AG04450 (cell line): ENCODE measurements at regions not wholly inside any gene's neighbourhood (a gene's known extent, or its start where the extent isn't known, plus 50 kb on each side); places are given as distances from the start of the nearest gene placed in this dataset.

Experiments used
- CTCF ChIA-PET: fragments of 300-600, 350-600 bp; formaldehyde crosslinking; extraction: SDS; loops from one replicate; lab custom pipeline; 2022; ENCODE audit warnings: antibody characterized with exemption, inconsistent platforms; lab: Charles Lee
- POLR2A ChIA-PET: fragments of 350-600 bp; formaldehyde crosslinking; extraction: SDS; loops from one replicate; lab custom pipeline; 2021; ENCODE audit warnings: antibody characterized with exemption, inconsistent platforms; lab: Yijun Ruan, JAX
- DNase-seq: peaks from one replicate; pipeline ENCODE4 v3.0.0-alpha.2; 2011; ENCODE audit warnings: low read depth, low spot score
- H3K27ac ChIP-seq: one replicate; pipeline ENCODE4 v1.5.1; 2012; ENCODE audit warnings: low read depth, low read length, control low read depth
- H3K27me3 ChIP-seq: one replicate; pipeline ENCODE4 v1.6.0; 2012; ENCODE audit warnings: low read length; ENCODE audit not compliant: control insufficient read depth, insufficient read depth
- H3K4me3 ChIP-seq: 2 replicates; pipeline ENCODE4 v1.5.1; 2011; ENCODE audit warnings: mild to moderate bottlenecking, low read depth, low read length, control low read depth
- H3K9me3 ChIP-seq: 2 replicates; pipeline ENCODE4 v1.5.1; 2012; ENCODE audit warnings: low read length; ENCODE audit not compliant: control insufficient read depth, insufficient read depth
- TF ChIP-seq, protein P1 (sequence below): IDR thresholded peaks from 2 replicates; pipeline ENCODE4 v1.5.1; 2011; ENCODE audit warnings: low read depth, low read length, control low read depth, inconsistent platforms

GRCh38 chr5:71905834-71906711 is 187.0 kb downstream of the CARTPT start:
- DNase-seq: no peak
- CTCF ChIA-PET: interaction anchor here (1.3 kb wide), 1 partner anchor 123 kb away, joined by 3 read pairs; no protein-coding TSS in a partner anchor
- H3K27me3 ChIP-seq: no peaks in the 10 kb centered on the region
- no peaks in the 10 kb centered on the region for H3K9me3 ChIP-seq
- H3K27ac ChIP-seq: no peak overlapping the region
- H3K4me3 ChIP-seq: no peak overlapping the region
- TF ChIP-seq, protein P1, sequence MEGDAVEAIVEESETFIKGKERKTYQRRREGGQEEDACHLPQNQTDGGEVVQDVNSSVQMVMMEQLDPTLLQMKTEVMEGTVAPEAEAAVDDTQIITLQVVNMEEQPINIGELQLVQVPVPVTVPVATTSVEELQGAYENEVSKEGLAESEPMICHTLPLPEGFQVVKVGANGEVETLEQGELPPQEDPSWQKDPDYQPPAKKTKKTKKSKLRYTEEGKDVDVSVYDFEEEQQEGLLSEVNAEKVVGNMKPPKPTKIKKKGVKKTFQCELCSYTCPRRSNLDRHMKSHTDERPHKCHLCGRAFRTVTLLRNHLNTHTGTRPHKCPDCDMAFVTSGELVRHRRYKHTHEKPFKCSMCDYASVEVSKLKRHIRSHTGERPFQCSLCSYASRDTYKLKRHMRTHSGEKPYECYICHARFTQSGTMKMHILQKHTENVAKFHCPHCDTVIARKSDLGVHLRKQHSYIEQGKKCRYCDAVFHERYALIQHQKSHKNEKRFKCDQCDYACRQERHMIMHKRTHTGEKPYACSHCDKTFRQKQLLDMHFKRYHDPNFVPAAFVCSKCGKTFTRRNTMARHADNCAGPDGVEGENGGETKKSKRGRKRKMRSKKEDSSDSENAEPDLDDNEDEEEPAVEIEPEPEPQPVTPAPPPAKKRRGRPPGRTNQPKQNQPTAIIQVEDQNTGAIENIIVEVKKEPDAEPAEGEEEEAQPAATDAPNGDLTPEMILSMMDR: no peak
- POLR2A ChIA-PET: no interaction called here

DNA sequence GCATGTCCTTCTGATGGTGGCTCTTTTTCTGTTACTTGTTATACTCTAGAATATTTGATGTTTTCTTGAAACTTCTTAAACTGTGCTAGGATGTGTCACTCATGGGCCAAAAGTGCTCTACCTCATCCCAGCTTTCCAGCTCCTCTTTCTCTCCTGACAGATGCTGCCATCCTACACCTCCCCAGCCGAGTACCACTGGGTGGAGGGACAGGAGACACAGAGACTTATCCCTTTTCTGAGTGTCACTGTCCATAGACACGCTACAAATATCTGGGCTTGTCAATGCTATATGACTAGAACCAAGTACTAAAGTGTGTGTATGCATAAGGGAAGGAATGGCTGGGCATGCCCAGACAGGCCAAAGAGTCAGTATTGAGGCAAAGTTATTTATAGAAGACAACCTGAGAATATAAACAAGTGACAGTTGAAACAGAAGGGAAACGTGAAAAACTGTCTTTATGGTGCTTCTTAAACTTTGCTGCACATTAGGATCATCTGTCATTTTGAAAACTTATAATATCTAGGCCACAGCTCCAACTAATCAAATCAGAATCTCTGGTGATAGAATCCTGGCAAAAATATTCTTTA is 188.0 kb downstream of the CARTPT start:
- ChIA-PET CTCF (no interaction called here), POLR2A (no interaction called here)
- no peak for DNase-seq
- Histone ChIP-seq H3K27me3 (no peaks in the 10 kb centered on the region), H3K4me3 (no peak overlapping the region), H3K27ac (no peak overlapping the region), H3K9me3 (no peaks in the 10 kb centered on the region)
- TF ChIP-seq, protein P1: no peak

DNA sequence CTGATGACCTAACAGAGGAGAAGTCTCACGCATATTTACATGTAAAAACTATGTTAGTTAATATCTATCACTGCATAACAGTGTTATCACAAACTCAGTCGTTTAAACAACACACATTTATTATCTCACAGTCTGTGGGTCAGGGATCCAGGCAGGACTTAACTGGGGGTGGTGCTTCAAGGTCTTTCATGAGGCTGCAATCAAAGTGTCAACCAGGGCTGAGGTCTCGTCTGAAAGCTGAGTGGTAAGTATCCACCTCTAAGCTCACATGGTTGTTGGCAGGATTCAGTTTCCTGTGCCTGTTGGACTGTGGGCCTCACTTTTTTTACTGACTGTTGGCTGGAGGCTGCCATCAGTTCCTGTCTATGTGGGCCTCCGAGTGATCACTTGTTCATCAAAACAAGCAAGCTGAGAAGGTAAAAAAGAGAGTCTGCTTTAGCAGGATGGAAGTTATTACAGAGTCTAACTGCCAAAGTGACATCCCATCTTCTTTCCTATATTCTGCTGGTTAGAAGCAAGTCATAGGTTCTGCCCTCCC is 188.6 kb downstream of the CARTPT start:
- no peaks in the 10 kb centered on the region for H3K9me3 ChIP-seq
- TF ChIP-seq, protein P1: no peak
- DNase-seq: no peak
- ChIA-PET POLR2A (no interaction called here), CTCF (no interaction called here)
- no peak overlapping the region for H3K4me3 ChIP-seq
- H3K27ac ChIP-seq: no peak overlapping the region
- H3K27me3 ChIP-seq: no peaks in the 10 kb centered on the region

- DNase-seq: no peak
- CTCF ChIA-PET: no interaction called here
- H3K9me3 ChIP-seq: no peaks in the 10 kb centered on the region
- POLR2A ChIA-PET: no interaction called here
- H3K27ac ChIP-seq: no peak overlapping the region
- TF ChIP-seq, protein P1: no peak
- H3K4me3 ChIP-seq: no peak overlapping the region
- H3K27me3 ChIP-seq: no peaks in the 10 kb centered on the region
These were observed 191.7 kb downstream of the CARTPT start for GRCh38 chr5:71910741-71911140.

DNA sequence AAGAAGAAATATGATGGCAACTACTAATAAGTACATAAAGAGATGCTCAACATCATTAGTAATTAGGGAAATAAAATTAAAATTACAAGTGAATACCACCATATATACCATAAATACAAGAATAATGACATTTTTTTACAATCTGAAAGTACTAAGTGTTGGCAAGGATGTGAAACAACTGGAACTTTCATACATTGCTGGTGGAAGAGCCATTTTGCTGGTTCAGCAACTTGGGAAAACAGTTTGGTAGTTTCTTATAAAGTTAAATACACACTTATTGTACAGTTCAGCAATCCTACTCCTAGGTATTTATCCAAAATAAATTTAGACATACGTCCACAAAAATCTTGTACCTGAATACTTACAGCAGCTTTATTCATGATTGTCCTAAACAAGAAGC is 192.9 kb downstream of the CARTPT start:
- POLR2A ChIA-PET: no interaction called here
- CTCF ChIA-PET: no interaction called here
- H3K9me3 ChIP-seq: peaks cover 3% of the 10 kb centered on the region; the same call in 1 of the 2 replicates
- peaks cover 4% of the 10 kb centered on the region for H3K27me3 ChIP-seq
- TF ChIP-seq, protein P1: no peak
- no peak for DNase-seq
- H3K4me3 ChIP-seq: no peak overlapping the region
- H3K27ac ChIP-seq: no peak overlapping the region
